Muscle layer of colon (tissue), 2 donors: ENCODE measurements at regions not wholly inside any gene's neighbourhood (a gene's known extent, or its start where the extent isn't known, plus 50 kb on each side); places are given as distances from the start of the nearest gene placed in this dataset.
"Not testable (repeated sequence)": the region's sequence is repeated elsewhere in the genome, so short reads cannot be mapped to it uniquely, and the experiment has no call there.

ENCODE experiments used
- H3K27ac ChIP-seq: one replicate; pipeline ENCODE4 v1.7.0; 2013; ENCODE audit warnings: low read depth, mild to moderate bottlenecking, low read length, moderate library complexity
- H3K27me3 ChIP-seq, 2 donors: one replicate each; pipeline ENCODE4 v1.7.0; 2013; ENCODE audit warnings: low read length in 2 of 2, mild to moderate bottlenecking in 2 of 2; ENCODE audit not compliant: insufficient read depth in 2 of 2, control insufficient read depth in 1 of 2
- H3K36me3 ChIP-seq: one replicate; pipeline ENCODE4 v1.7.0; 2013; ENCODE audit warnings: mild to moderate bottlenecking, low read length; ENCODE audit not compliant: insufficient read depth
- H3K4me1 ChIP-seq: one replicate; pipeline ENCODE4 v1.7.0; 2013; ENCODE audit warnings: mild to moderate bottlenecking, low read length; ENCODE audit not compliant: insufficient read depth
- H3K4me3 ChIP-seq, 2 donors: one replicate each; pipeline ENCODE4 v1.7.0; 2013; ENCODE audit warnings: low read length in 2 of 2, low read depth in 1 of 2, mild to moderate bottlenecking in 1 of 2, moderate library complexity in 1 of 2
- H3K9ac ChIP-seq: one replicate; pipeline ENCODE4 v1.7.0; 2013; ENCODE audit warnings: low read length
- H3K9me3 ChIP-seq: one replicate; pipeline ENCODE4 v1.7.0; 2013; ENCODE audit warnings: mild to moderate bottlenecking, low read length
- donor health status: abdominal sarcoma.
- donor health status: Adenocarcinoma of cecum.

- no peaks in the 10 kb centered on the region for H3K4me1 ChIP-seq
- no peak overlapping the region for H3K27ac ChIP-seq
- H3K27me3 ChIP-seq, result no peaks in the 10 kb centered on the region
- H3K4me3 ChIP-seq, result no peak overlapping the region
- no peak overlapping the region for H3K9ac ChIP-seq
- no peaks in the 10 kb centered on the region for H3K9me3 ChIP-seq
- H3K36me3 ChIP-seq, result no peaks in the 10 kb centered on the region
These were observed 409.4 kb upstream of the FRG2C start for GRCh38 chr3:75254685-75255084.

DNA sequence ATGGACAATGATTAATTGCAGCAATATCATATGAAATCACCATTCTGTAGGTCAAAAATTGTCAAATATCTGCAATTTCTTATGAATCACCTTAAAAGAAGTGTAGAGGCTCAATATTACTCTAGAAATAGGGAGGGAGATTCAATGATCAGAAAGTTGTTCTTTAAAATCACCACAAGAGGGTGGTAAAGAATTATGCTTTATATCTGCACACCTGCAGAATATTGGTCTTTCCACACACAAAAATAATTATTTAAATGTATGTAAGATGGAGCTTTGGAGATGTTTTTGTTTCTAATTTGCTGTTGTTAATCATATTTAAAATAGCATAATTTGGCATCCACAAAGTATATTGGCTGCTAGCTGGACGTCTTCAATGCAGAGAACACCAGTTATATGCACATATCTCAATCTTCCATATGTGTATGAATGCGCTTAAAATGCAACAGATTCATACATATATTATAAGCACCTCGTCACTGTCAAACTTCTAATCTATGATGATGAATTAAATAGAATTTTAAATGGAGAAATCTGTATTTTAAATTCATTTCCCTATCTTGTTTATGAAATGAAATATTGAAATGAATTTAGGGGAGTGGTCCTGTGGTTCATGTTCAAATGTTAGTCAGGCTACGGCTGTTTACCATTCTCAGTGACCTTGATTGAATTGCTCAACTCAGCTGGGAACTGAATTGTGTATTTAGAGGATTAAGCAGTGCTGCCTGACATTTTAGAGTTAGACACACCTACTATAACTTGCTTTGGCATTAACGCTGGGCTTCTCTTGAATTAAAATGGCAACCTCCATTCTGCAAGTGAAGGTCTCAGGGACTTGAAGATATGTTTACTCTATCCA lies 405.1 kb upstream of the FRG2C start:
- not testable (repeated sequence) for H3K27me3 ChIP-seq, H3K4me1 ChIP-seq, H3K9ac ChIP-seq, H3K27ac ChIP-seq, H3K9me3 ChIP-seq, H3K36me3 ChIP-seq, H3K4me3 ChIP-seq

- H3K9me3 ChIP-seq, H3K9ac ChIP-seq, H3K4me1 ChIP-seq, H3K36me3 ChIP-seq, H3K27ac ChIP-seq, H3K4me3 ChIP-seq, H3K27me3 ChIP-seq: not testable (repeated sequence)
These were observed 403.2 kb upstream of the FRG2C start for GRCh38 chr3:75260975-75261374.

- Histone ChIP-seq H3K4me3 (no peak overlapping the region), H3K4me1 (no peaks in the 10 kb centered on the region), H3K27me3 (no peaks in the 10 kb centered on the region), H3K9me3 (no peaks in the 10 kb centered on the region), H3K36me3 (no peaks in the 10 kb centered on the region), H3K27ac (no peak overlapping the region), H3K9ac (no peak overlapping the region)
These were observed 401.5 kb upstream of the FRG2C start for GRCh38 chr3:75262661-75263060.

GRCh38 chr3:75265897-75266296 lies 398.2 kb upstream of the FRG2C start:
- H3K36me3 ChIP-seq, result no peaks in the 10 kb centered on the region
- H3K4me3 ChIP-seq, result no peak overlapping the region
- H3K27me3 ChIP-seq, result no peaks in the 10 kb centered on the region
- H3K9ac ChIP-seq, result no peak overlapping the region
- H3K27ac ChIP-seq, result no peak overlapping the region
- no peaks in the 10 kb centered on the region for H3K9me3 ChIP-seq
- no peaks in the 10 kb centered on the region for H3K4me1 ChIP-seq

DNA sequence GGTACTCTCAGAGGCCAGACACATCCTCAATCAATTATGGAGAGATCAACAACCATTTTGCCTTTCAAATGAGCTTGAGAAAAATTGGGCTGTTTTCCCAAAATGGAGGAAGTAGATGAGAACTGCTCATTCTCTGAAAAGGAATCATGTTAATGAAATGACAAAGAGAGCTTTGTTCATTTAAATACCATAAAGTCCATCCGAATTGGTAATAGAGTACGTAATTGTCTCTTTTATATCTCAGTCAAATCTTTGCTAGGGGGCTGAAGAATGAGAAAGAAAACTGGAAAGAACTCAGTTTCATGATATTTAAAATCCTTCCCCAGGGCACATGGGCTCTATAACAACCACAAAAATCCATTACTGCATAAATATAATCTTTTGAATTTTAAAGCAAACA lies 395.6 kb upstream of the FRG2C start:
- not testable (repeated sequence) for H3K9me3 ChIP-seq, H3K36me3 ChIP-seq, H3K27me3 ChIP-seq, H3K27ac ChIP-seq, H3K9ac ChIP-seq, H3K4me1 ChIP-seq, H3K4me3 ChIP-seq

DNA sequence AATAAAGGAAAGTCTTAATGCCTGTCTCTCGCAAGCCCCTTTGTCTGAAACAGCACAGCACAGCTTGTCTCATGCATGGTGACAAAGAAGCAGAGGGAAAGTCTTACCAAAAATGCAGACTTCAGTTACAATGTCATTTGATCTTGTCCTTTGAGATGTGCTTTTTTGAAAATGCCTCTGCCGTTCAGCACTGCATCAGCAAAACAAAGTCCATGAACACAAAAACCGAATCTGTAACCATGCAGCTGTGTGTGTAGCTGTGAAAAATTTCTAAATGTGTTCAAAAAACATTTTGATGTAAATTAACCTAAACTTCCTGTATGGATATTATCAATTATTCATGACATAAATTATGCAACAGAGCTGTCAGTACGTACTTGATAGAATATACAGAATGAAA lies 391.9 kb upstream of the FRG2C start:
- H3K9me3 ChIP-seq, H3K27ac ChIP-seq, H3K4me1 ChIP-seq, H3K27me3 ChIP-seq, H3K36me3 ChIP-seq, H3K9ac ChIP-seq, H3K4me3 ChIP-seq: not testable (repeated sequence)

DNA sequence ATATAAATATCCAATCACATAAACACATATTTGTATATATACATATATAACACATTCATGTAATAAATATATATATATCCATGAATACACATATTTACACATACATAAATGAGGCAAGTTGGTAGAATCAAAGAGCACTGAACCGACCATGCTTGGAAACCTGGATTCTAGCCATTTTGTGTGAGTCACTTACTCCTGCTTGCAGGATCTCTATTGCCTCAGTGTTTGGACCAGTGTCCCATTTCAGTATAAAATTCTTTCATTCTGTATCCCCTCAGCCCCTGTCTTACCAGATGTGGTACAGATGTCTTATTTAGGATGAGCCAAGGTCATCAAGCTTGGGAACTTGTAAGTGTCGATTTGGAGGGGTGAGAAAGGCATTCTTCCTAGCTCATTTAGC lies 391.4 kb upstream of the FRG2C start:
- Histone ChIP-seq H3K27me3 (no peaks in the 10 kb centered on the region), H3K4me3 (no peak overlapping the region), H3K4me1 (no peaks in the 10 kb centered on the region), H3K27ac (no peak overlapping the region), H3K9ac (no peak overlapping the region), H3K9me3 (no peaks in the 10 kb centered on the region), H3K36me3 (no peaks in the 10 kb centered on the region)

DNA sequence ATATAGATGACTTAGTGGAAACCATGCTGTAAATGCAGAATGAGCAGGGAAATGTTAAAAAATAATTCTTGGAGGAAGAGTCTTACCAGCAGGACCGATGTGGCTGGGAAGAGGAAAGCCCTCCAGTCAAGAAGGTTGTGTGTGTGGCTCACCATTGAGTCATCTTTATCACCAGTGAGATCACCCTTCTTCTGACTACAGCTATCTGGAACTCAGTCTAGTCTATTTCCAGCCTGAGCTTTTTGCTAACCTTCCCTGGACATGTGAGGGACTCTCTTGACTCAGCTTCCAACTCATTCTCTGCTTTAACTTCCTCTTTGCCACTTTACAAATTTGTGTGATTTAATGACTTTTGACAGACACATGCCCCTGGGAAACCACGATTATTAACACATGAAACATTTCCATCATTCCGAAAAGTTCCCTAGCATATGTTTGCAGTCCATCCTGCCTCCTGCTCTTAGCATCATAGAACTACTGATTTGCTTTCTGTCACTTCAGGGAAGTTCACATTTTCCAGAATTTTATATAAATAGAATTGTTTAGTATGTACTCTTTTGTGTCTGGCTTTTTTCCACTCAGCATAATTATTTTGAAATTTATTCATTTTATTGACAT lies 378.5 kb upstream of the FRG2C start:
- H3K4me3 ChIP-seq, H3K27ac ChIP-seq, H3K9me3 ChIP-seq, H3K4me1 ChIP-seq, H3K27me3 ChIP-seq, H3K36me3 ChIP-seq, H3K9ac ChIP-seq: not testable (repeated sequence)

DNA sequence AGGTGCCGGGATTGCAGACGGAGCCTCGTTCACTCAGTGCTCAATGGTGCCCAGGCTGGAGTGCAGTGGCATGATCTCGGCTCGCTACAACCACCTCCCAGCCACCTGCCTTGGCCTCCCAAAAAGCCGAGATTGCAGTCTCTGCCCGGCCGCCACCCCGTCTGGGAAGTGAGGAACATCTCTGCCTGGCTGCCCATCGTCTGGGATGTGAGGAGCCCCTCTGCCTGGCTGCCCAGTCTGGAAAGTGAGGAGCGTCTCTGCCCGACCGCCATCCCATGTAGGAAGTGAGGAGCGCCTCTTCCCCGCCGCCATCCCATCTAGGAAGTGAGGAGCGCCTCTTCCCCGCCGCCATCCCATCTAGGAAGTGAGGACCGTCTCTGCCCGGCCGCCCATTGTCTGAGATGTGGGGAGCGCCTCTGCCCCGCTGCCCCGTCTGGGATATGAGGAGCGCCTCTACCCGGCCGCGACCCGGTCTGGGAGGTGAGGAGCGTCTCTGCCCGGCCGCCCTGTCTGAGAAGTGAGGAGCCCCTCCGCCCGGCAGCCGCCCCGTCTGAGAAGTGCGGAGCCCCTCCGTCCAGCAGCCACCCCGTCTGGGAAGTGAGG lies 375.1 kb upstream of the FRG2C start:
- not testable (repeated sequence) for H3K36me3 ChIP-seq

GRCh38 chr3:75294124-75294523 lies 370.0 kb upstream of the FRG2C start:
- Histone ChIP-seq H3K36me3 (no peaks in the 10 kb centered on the region), H3K27me3 (no peaks in the 10 kb centered on the region), H3K4me1 (no peaks in the 10 kb centered on the region), H3K9ac (no peak overlapping the region), H3K27ac (no peak overlapping the region), H3K4me3 (no peak overlapping the region), H3K9me3 (no peaks in the 10 kb centered on the region)

More for the DNA sequence above, 375.1 kb upstream of the FRG2C start:
- not testable (repeated sequence) for H3K4me1 ChIP-seq, H3K4me3 ChIP-seq, H3K27ac ChIP-seq, H3K9me3 ChIP-seq, H3K27me3 ChIP-seq, H3K9ac ChIP-seq

DNA sequence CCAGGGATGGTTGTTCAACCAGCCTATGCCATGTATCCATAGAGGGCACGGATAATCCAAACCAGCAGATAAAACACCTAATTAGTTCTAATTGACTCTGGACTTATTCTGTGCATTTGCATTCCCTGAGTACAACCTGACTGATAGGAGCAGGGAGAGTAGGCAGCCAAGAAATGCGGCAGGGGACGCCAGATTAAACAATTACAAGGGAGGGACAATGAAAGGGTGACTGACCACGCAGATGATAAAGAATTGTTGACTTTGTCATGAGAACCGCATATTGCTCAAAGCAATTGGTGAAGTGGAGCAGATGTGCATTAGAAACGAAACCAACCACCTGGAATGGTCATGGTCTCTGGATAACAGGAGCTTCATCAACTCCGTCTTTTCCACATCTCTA lies 369.1 kb upstream of the FRG2C start:
- no peaks in the 10 kb centered on the region for H3K4me1 ChIP-seq
- no peak overlapping the region for H3K27ac ChIP-seq
- H3K36me3 ChIP-seq, result no peaks in the 10 kb centered on the region
- no peak overlapping the region for H3K4me3 ChIP-seq
- no peaks in the 10 kb centered on the region for H3K27me3 ChIP-seq
- H3K9me3 ChIP-seq, result no peaks in the 10 kb centered on the region
- H3K9ac ChIP-seq, result no peak overlapping the region
